HG03108 (cell line): ENCODE measurements at regions not wholly inside any gene's neighbourhood (a gene's known extent, or its start where the extent isn't known, plus 50 kb on each side); places are given as distances from the start of the nearest gene placed in this dataset.
"Not testable (repeated sequence)": the region's sequence is repeated elsewhere in the genome, so short reads cannot be mapped to it uniquely, and the experiment has no call there.

Source experiments
- ATAC-seq: cut with Tn5 transposase; IDR thresholded peaks from one replicate; pipeline ENCODE4 v1.9.1; 2021; ENCODE audit warnings: moderate library complexity; ENCODE audit not compliant: unreplicated experiment

DNA sequence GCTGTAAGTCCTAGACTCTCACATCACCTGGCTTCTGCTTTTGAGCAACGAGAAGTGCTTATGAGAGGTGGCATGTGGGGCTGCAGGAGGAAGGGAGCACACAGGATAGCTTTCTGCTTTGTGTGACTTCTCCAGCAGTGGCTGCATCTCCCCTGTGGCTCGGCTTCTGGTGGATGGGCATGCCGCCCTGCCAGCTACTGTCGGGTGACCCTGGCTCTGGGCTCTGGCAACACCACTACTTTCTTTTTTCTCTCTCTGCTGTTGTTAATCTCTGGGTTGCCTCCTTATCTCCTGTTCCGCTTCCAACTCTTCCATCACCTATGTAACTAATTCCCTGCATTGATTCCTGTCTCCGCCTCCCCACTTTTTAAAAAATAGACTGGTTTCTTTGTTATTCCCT lies 209.1 kb upstream of the DAAM1 start:
- no peak for ATAC-seq

DNA sequence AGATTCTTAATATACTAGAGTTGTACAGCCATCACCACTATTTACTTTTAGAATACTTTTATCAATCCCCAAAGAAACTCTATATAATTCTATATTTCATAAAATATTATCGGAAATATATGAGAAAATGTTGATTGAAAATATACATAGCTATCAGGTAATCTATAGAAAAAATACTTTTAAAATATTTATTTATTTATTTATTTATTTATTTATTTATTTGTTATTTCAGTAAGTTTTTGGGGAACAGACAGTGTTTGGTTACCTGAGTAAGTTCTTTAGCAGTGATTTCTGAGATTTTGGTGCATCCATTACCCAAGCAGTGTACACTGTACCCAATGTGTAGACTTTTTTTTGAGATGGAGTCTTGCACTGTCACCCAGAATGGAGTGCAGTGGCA lies 206.6 kb upstream of the DAAM1 start:
- no peak for ATAC-seq

DNA sequence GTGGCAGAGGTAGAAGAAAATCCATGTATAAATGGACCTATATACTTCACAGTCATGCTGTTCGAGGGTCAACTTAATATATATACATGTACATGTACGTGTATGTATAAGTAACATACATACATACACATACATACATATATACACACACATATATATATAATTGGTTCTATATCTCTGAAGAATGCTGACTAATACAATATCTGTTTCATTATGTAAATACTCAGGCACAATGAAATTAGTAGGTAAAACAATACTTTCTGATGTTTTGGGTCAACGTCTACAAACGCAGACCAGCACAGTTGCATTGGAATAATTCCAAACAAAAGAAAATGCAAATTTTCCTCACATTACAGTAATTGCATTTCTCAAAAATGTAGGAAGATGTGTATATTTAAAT lies 202.7 kb upstream of the DAAM1 start:
- ATAC-seq, result no peak

DNA sequence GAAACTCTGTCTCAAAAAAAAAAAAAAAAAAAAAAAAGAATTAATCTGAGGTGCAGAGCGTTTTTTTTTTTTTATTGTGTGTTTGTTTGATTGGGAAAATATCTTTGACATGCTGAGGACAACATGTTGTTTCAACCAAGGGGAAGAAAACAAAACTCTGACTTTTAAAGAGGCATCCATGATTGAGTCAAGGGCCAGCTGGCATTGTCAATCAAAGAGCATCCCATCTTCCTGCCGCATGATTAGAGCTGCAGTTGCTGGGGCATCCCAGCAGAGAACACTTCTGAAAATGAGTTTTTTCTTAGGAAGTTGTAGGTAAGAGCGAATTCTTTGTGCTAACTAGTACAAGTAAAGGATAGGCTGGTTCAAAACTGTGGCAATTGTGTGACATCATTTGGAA lies 200.9 kb upstream of the DAAM1 start:
- ATAC-seq, result no peak

DNA sequence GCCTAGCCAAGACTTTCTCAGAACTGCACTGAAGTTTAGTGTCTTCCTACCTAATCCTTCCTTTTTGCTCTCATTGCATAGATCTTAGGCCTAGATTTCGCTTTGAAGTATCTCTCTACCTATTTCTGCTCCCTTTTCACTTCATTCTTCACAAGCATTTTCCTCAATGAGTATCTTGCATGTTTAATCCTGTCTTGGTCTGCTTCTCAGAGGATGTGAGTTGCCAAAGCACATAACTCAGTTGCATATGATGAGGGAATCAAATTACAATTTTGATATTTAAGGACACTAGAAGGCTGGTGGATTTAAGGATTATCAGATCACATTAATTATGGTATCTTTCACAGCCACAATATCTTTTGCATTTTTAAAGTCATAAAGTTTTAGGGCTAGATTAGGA lies 195.5 kb upstream of the DAAM1 start:
- no peak for ATAC-seq

DNA sequence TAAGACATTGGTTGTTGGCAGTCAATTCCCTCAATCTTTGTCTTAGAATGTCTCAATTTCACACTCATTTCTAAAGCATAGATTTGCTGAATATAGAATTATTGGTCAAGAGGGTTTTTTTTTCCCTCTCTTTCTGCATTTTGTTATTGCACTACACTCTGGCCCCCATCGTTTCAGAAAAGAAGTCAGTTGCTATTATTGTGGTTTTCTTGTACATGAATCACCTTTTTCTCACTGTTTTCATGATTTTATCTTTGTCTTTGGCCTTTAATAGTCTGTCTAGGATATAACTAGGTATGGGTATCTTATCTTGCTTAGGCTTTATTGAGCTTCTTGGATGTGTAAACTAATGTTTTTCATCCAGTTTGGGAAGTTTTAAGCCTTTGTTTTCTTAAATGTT lies 194.3 kb upstream of the DAAM1 start:
- ATAC-seq, result no peak

DNA sequence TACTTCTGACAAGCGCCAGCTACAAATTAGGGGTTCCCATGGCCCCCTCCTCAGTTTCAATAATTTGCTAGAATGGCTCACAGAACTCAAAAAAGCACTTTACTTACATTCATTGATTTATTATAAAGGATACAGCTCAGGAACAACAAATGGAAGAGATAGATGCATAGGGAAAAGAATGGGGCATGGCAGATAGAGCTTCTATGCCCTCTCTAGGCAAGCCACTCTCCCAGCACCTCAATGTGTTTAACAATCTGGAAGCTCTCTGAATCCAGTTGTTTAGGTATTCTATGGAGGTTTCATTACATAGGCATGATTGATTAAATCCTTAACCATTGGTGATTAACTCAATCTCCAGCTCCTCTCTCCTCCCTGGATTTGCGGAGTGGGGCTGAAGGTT lies 184.5 kb upstream of the DAAM1 start:
- ATAC-seq, result no peak

DNA sequence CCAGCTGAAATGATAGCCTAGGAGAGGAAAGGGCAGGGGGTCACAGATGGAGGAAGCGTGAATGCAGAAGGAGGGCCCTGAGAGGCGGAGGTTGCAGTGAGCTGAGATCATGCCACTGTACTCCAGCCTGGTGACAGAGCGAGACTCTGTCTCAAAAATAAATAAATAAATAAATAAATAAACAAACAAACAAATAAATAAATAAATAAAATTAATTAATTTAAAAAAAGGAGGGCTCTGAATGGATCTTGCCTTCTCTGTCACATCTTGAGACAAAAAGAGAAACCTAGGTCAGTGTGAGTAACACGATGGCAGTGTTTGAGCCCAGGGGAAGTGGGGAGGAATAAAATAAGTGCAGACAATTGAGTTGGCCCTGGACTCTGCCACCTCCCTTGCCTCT lies 182.3 kb upstream of the DAAM1 start:
- ATAC-seq, result not testable (repeated sequence)

DNA sequence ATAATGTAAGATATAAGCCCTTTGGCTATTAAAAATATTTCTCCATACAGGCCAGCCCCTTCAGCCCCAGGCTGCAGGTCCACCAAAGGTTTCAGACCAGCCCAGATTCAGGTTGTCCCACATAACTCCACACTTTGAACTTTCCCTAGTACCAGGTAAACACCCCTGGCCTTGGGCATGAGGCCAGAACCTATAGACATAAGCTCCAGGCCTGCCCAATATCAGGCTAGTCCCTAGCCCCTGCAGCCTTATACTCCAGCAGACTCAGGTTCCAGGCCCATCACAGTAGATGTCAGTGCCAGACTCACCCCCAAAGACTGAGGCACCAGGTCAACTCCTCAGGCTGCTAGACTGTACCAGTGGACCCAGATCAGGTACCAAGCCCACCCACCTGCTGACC lies 178.5 kb upstream of the DAAM1 start:
- ATAC-seq, result no peak

DNA sequence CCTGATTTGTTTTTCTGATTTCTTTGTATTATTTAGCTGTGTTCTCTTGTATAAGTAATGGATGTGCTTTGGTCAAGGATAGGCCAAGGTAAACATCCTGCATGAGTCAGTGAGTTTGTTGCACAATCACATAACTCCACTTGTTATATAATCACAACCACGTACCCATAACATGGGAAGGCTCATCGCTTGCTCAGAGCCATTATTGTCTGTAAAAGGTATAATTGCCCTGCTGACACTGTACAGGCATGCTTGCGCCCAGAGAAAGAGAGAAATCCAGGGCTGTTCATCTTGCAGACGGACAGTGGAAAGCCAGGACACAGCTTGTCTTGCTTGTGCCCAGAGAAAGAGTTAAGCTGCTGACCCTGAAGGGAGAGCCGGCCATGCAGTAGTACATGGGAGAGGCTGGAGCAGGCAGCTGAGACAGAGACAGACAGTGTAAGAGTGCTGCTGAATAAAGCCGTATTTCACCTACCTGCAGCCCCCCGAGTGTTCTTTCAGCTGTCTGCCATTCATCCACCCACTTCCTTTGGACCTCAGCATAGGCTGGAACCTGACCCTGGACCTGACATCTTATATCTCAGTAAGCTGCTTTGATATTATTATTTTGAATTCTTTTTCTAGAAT lies 174.7 kb upstream of the DAAM1 start:
- ATAC-seq, result no peak

DNA sequence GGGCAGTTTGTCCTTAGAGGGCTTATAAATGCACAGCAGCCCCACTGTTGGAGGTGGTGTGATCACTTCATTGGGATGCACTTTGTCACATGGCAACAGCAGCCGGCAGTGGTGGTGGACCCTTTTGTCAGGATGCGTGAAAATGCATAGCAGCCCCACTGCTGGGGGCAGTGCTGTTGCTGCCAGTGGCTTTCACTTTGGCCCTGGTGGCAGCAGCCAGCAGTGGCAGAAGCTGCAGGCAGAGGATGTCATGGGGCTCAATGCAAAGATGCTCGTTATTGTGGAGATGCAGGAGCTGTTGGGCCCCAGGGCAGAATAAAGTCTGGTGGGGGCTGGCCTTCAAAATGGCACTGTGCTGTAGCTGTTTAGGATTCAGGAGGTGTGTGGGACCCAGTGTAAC lies 173.0 kb upstream of the DAAM1 start:
- no peak for ATAC-seq

DNA sequence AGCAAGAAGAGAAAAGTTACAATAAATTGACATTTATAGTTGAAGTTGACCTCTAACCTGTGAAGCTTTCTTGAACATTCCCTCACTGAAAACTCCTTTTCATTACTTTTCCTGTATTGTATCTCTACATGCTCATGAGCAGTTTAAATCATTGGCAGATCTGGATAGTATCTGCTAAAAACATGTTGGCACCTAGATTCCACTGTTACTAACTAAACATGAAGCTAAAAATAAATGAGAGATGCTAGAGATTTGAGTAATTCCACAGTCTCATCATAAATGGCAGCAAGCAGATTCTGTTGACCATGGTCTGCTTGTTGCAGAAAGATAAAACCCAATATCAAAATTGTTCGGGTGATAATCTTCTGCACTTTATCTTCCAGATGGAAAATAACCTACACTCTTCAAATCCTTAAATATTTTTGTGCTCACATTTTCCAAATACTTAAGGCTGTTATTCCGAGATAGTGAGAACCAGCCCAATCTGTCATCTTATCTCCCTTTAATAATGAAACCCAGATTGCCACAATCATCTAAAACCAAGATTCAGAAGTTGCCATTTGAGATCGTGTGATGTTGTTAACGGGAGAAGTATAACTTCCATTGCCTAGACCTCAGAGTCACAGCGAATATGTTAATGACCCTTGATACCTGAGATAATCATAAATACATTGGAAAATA lies 171.0 kb upstream of the DAAM1 start:
- no peak for ATAC-seq

DNA sequence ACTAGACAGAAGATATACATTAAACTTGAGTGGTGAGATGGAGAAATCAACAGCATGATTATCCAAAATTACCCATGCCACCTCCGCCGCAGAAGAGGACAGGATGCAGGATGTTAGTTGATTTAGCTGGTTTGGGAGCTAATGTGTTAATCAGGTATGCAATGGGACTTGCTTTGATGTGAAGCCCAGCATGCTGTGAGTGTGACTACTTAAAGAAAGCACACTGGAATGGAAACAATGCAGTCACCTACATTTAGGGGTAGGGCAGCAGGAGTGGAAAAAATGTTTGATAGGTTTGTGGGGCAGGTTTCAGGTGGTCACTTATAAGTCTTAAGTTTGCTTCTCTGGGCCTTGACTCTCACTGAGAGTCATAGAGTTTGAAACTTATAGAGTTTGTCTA lies 170.0 kb upstream of the DAAM1 start:
- ATAC-seq, result no peak

DNA sequence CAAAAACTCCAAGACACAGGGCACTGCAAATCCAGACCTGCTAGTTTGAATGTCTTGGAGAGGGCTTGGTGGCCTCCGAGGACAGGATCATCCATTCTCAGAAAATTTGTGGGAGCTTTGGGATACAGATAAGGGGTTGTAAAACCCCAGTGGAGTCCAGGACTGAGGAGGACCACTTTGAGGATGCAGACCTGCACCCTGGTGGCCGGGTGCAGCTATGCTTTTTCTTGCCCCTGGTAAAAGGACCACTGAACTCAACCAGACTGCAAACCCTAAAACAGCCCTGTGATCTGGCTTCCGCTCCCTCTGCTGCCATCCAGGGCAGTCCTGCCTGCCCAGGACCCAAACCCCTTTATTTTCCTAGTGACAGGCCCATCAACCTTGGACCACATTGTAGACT lies 169.5 kb upstream of the DAAM1 start:
- no peak for ATAC-seq

DNA sequence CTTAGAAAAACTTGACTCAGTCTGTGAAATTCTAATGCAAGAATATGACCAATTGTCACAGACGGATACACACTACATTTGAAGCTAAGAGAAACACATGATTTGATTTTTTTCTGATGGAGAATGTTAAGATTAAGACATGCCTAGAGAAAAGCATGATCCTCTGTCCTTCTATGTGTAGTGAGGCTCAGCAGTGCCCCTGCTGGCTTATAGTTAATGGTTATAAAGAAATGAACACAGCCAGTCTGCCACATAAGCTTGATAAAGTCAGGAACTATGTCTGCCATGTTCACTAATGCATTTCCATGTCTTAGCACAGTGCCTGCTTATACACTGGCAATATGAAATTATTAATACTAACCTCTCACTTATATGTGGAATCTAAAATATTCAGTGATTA lies 168.1 kb upstream of the DAAM1 start:
- ATAC-seq, result no peak

DNA sequence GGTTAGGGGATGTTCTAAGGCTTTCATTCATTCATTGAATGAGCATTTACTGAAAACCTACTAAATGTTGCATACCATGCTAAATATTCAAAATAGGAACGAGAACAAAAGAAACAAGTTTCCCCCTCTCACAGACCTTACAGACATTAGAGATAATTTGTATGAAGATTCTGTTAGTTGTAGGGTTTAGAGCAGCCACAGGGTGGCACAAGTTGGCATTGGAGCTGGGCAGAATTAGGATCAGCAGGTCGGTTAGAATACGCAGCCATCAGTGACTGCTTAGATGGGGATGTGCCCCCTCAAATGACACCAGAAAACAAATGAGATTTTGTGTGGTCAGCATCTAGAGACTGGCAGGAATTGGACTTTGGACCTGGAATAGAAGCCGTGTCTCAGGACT lies 166.3 kb upstream of the DAAM1 start:
- no peak for ATAC-seq

DNA sequence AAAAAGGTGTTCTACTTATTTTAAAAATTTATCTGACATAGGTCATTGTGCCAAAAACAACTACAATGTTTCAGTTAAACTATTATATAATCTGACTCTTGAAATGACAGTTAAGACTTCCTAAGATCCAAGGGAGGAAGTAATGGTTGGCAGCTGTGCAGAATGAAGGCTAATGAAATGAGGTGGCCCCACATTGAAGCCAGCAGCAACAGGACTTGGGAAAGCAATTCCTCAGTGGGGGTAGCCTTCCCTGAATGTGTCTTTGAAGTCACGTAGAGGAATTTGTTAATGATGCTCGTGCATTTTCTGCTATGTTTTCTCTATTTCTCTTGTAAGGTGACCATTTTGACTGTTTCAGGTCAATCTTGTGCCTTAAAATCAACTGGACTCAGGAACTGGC lies 162.4 kb upstream of the DAAM1 start:
- no peak for ATAC-seq

DNA sequence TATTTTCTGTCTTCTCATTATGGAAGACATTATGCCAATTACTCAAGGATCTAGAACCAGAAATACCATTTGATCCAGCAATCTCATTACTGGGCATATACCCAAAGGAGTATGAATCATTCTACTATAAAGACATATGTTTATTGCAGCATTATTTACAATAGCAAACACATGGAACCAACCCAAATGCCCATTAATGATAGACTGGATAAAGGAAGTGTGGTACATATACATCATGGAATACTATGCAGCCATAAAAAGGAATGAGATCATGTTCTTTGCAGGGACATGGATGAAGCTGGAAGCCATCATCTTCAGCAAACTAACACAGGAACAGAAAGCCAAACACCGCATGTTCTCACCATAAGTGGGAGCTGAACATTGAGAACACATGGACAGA lies 161.8 kb upstream of the DAAM1 start:
- ATAC-seq, result not testable (repeated sequence)

DNA sequence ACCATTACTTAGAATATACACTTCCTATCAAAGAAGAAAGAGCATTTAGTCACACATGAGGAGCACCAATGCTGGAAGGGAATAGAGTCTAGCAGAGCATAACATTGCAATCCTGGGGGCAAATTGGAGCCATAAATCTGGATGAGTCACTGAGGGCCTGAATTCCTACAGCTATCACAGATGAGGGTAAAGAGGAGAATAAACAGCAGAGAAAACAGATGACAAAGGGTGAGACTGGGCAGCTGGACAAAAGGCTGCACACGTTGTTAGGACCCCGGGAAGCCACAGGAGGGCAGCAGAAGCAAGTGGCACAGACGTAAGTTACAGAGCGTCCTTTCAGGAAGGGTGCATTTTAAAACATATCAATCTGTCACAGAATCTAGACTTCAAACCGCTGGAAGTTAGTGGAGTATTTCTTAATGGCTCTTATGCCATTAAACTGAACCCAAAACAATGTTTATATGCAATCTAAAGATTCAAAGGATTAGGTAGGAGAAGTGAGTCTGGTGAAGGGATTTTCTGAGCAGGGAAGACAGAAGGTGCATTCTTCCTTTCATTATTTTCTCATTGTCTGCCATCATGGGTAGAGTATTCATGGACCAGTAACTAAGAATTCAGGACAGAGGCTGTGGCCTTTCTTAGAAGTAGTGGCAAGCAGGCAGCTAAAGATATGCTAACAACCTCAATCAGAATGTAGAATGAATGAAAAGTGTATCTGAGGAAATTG lies 159.8 kb upstream of the DAAM1 start:
- ATAC-seq, result peak; percentile 85

DNA sequence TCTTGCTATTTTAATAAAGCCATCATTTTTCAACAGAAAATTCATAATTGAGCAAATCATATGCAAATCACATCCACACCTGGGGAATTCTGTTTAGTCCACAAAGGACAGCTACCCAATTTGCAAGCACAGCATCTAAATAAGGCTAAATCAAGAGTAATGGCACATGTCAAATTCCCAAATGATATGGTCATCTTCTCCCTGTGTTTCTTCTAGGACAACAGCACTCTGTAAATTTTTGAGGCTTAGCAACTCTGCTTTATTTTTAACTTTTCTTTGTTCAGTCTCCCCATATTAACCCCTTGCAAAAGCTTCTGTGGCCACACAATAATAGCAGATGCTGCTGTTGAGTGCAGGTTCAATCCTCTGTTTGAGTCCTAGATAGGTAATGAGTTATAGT lies 155.6 kb upstream of the DAAM1 start:
- ATAC-seq, result no peak

DNA sequence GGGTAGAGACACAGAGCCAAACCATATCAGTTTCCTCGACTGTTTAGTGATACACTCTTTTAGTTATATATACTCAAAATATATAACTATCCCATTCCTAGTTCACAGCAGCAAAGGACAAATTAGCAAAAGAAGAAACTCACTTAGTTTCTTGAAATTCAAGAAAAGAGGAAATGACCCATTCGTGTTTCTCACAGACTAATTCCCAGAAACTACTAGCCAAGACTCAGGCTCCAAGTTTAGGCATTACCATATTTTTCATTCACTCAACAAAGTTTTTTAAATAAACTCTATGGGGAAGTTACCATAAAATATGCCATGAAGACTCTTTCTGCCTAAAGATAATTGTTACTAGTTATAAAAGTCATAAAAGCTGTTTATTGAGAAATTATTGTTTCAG lies 152.3 kb upstream of the DAAM1 start:
- no peak for ATAC-seq

DNA sequence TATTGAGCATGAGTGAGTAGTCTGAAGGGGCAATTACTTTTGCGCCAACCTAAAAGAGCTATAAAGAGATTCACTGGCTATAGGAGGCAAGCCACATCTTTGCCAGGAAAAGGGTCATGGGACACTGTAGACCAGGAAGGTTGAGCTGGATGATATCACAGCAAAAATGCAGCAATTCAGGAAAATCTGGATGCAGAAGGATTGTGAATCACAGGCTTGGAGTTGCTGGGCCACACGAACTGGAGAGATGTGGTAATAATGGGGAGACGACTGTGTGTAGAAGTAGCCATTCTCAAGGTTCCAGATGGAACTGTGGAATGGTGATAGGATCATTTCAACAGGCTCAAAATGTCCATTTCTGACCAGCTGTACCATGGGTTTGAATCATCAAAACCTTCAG lies 151.4 kb upstream of the DAAM1 start:
- no peak for ATAC-seq
